ENCODE measurements at regions not wholly inside any gene's neighbourhood (a gene's known extent, or its start where the extent isn't known, plus 50 kb on each side); places are given as distances from the start of the nearest gene placed in this dataset.

DNA sequence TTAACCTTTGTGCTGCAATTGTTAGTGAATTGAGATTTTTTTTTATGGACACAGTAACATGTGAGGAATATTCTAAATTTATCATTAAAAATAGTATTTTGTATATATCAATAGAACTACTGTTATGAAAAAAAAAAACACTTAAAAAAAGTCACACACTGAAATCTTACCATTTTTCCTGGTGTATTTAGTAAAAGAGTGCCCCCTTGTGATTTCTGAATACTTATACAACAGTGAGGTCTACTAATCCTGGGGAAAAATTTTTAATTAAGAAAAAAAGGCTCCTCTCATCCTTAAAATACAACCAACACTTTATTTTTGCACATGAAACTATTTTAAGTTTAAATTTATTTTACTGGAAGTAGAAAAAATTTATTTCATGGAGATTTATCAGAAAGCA, 56.4 kb upstream of the SPOCK3 start:
- DNase-seq, result peak; percentile 7

DNA sequence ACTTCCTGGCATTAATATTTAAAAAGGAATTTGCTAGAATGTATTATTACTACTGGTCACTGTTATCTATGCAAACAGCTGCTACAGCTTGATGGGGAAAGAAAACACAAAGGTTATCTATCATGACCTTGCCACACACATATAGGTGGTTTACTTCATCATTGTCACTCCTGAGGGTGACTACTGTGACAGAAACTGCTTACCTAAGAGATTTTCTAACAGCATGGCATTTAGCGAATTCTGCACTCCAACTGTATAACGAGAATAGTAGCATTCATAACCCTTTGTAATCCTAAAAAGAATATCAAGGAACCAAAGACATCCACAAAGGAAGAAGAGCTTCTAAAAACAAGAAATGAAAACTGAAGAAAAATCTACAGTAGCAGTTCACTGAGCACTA, 74.6 kb upstream of the SPOCK3 start:
- DNase-seq, result no peak

DNA sequence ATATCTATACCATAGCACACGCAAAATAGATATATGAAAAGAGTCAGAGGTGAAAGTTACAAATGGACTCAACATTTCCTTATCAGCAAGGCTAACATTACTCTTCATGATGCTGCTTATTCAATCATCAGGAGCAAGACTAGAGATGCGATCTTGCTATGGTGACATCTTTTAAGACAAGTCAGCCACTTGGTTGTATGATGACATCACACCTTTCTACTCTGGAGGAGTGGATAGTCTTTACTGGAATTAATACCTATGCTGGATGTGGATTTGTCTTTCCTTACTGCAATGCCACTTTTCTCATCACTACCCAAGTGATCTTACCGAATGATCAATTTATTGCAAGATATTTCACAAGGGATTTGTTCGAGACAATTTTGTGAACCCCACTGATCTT, 87.0 kb upstream of the SPOCK3 start:
- no peak for DNase-seq

DNA sequence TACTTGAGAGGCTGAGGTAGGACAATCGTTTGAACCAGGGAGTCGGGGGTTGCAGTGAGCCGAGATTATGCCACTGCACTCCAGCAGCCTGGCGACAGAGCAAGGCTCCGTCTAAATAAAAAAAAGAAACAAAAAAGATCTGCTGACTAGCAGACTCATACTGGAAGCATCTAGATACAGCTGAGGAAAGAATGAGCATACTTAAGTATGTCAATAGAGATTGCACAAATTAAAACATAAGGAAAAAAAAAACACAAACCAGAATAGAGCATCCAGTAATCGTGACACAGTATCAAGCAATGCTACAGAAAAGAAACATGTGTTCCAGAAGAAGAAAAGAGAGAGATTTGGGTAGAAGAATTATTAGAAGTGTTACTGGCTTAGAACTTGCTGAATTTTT, 105.5 kb upstream of the SPOCK3 start:
- DNase-seq, result no peak

DNA sequence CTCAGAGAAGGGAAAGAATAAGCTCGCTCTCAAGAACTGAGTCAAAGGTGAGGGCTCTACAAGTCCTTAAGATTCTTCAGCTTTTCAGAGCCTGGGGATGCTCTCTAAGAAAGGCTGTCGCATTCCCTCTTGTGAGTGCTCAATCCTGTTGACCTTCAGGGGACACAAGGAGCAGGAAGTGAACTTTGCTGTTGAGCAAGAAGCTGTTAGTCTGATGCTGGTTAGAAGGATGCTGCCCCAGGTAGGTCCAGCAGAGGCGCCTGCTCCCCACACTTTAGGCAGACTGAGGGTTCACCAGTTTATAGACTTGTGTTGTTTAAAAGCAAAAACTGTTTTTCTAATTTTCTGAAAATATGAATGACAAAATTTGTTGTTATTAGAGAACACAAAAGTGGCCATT, 125.4 kb upstream of the SPOCK3 start:
- DNase-seq, result no peak

DNA sequence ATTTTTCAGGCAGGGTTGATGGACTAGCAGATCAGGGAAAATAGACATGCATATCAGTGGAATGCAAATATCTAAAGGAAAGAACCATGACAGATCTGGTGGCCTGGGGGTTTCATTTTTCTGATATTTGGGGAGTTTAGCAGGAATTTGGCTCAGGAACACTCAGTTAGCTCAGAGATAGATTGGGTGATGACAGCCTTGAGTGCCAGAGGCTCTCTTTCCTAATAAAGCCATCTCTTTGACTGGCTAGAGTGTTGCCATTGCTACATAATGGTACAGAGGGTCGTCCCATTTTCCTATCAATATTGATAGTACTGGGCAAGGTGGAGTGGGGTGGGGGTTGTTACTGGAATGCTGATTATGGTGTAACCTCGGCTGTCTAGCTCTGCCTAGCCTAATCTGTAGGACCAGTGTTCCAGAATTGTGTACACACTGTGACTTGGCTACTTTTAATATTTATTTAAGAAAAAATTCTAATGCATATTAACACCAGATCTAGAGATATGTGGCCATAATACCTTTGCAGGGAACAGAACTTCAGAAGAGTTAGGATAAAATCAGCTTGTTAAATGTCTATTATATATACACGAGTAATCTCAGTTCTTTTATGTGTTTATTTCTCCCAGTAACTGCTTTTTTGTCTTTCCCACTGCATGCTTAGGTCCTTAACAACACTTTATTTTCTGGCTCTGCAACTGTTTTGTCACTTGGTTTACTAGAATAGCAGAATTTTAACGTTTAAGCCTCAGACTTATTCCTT, 145.0 kb upstream of the SPOCK3 start:
- DNase-seq, result no peak

DNA sequence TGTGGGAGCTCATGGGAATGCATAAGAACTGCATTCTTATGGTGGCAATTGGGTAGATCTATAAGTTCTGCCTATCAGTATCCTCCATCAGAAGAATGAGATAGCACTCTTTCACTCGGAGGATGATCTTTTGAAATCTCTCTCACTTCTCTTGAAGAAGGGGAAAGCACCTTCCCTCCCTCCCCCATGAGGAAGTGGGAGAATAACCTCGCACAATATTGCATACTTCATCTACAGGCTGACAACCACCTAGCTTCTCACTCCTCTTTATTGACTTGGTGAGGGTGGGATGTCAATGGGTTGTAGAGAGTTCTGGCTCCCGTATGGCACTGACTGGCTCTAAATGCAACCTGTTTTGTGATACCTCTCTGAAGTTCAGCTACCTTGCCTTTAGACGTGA, 146.7 kb upstream of the SPOCK3 start:
- no peak for DNase-seq

DNA sequence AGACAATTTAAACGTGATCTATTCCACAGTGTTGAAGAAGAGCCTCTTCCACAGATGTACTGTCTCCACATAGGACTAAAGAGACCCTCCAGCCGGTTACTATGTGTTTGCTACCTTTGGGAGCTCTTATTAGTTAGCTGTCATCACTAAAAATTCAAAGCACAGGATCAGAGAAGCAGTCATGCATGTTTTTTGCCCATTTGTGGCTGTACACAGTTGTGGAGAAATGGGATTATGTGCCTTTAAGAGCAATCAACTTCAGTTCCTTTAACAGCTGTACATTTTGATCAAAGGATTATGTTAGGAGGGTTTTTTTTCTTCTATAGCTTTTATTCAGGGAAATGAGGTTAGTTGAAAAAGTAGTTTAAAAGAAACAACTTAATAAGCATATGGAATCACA, 149.0 kb upstream of the SPOCK3 start:
- DNase-seq, result no peak

DNA sequence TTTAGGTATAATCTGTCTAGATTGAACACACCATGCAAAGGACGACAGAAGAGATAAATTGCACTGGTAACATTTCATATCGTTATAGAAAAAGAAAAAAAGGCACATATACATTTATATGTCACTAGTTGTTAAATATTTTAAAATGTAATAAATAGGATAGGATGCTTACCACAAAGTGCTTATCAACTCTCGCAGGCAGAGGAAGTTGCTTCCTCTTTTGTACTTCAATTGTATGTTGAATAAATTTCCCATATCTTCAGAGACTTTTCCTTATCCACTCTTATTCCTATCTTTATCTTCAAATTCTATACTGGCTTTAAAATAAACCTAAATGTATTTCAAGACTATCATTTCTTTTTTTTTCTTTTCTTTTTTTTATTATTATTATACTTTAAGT, 163.3 kb upstream of the SPOCK3 start:
- no peak for DNase-seq

DNA sequence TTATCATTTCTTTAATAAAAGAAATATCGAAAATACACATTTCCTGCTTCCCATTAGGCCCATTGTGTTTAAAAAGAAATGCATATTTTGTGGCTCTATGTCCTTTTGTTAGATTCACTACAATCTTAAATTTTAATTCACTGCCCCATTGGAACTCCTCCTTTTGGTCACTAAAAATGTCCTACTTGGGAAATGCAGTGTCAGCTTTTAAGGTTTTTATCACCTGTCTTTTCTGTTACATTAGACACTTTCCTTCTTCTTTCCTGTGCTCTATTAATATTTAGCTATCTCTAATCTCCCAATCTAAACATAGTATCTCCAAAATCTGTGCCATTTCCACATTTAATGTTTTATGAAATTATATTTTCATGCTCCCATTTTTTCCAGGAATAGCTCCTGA, 164.9 kb upstream of the SPOCK3 start:
- DNase-seq, result no peak

DNA sequence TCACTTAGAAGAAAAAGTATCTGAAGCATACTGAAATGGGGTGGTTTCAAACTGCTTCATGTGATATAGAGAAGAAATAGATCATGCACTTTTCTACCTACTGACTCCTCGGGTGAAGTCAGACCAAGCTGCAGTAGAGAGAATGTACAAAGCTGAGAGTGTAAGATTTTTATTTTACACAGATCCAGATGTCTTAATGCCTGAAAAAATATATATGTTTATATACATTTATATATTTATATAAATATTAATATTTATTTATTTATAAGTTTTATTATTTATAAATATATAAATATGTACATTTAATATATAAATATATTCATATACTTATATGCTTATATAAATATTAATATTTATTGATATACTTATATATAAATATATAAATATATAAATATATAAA, 171.9 kb upstream of the SPOCK3 start:
- DNase-seq, result no peak

DNA sequence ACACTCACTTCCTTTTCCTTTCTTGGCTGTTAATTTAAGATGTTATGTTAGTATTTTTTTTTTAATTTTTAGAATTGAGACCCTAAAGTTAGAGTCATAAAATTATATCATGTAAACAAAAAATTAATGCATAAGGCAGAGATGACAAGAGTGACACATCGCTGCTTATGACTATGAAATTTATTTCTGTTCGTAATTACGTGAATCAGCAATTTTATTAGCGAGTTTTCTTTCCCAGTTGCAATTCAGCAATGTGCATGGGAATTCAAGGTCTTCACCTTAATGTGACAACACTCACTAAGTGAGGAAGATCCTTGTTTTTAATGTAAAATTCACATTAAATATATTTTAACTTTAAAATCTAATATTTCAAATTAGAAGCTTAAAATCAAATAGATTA, 181.2 kb upstream of the SPOCK3 start:
- no peak for DNase-seq

DNA sequence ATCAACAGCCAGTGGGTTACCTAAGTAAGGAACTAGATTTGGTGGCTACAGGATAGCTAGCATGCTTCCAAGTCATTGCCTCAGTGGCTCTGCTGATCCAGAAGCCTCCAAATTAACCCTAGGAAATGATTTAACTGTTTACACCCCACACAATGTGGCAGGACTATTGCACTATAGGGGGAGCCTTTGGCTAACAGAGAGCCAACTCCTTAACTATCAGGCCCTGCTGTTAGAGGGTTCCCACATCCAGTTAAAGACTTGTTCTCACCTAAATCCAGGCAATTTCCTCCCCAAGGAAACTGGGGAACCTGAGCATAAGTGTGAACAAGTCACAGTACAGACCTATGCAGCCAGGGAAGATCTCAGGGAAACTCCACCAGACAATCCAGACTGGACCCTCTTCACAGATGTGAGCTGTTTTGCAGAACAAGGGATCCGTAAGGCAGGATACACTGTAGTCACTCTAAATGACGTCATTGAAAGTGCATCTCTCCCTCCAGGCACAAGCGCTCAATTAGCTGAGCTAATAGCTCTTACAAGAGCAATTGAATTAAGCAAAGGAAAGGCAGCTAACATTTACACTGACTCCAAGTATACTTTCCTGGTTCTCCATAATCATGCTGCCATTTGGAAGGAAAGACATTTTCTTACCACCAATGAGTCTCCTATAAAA, 185.3 kb upstream of the SPOCK3 start:
- no peak for DNase-seq

DNA sequence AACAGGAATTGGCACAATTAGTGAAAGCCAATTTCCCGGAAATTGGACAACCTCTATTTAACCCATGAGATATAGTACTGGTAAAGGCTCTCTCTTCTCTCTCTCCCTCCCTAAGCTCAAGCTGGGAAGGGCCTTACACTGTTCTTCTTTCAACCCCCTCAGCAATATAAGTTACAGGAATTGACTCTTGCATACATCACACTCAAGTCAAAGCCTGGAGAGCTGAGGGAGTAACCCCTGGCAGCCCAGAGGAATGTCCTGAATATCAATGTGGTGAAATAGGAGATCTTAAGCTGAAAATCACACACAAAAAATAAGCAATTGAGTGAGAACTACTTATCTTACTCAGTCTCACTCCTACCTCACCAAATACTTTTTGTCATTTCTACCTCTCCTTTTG, 186.9 kb upstream of the SPOCK3 start:
- DNase-seq, result no peak

DNA sequence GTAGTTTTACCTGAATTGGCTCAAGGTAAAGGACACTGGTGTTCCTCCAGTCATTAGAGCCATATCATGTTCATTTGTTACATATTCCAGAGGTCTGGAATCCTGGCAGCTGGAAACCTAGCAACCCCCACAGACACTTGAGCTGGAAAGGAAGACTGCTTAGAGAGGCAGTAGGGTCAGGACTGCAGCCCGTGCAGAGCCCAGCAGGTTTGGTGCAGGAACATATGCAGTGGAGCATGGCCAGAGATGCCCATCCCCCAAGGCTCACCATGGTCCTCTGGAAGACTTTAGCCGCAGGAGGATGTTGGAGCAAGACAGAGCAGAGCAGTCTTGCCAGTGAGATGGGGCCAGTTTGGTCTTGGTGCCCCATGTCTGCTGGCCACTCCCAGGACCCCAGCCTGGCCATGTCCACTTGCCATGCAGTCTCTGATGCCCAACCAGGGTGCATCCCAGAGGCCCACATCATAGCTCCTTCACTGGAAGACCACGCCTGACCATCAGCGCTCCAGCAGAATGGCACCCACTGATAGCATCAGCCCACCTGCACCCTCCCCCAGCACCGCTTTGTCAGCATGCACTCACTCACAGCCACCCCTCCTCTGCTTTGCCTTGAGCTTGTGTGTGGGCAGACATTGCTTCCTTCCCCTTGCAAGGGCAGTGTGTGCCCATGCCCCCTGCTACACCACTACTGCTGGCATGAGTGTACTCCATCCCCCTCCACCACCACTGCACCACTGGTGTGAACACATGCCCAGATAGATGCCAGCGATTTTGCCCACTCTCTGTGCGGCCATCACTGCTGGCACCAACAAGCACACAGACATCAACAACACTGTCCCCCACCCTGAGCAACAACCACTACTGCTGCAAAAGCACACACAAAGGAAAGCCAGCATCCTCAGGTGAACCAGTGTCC, 190.3 kb upstream of the SPOCK3 start:
- DNase-seq, result no peak

DNA sequence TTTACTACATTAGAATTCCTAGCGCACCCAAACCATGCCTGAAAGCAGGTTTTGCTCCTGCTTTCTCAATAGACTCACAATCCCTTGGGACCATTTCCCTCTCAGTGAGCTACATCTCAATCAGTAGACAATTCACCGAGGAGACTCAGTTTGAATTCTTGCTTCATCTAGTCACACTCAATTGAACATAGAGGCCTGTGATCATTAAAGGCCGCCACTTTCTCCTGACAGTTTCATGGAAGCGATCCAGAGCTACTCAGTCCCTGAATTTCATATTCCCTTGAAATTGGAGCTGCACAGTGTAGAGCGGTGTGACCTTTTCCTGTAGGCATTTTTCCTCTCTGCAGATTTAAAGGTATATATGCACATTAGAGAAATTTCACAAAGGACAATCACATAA, 193.9 kb upstream of the SPOCK3 start:
- DNase-seq, result no peak

DNA sequence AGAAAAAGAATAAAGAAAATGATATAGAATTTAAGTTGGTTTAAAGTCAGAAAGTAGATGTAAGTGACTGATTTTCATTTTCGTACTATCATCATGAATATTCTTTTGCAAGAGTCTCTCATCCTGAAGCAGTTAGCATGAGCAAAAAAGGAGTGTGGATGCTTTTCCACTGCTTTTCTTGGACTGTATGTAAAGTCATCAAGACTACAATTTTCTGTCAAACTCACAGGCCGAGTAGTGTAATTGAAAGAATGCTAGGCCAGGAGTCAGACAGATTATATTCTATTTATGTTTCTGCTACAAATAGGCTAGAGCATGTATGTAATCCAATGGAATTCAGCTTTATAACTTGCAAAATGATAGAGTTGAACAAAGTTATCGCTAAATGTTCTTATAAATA, 197.1 kb upstream of the SPOCK3 start:
- DNase-seq, result no peak

DNA sequence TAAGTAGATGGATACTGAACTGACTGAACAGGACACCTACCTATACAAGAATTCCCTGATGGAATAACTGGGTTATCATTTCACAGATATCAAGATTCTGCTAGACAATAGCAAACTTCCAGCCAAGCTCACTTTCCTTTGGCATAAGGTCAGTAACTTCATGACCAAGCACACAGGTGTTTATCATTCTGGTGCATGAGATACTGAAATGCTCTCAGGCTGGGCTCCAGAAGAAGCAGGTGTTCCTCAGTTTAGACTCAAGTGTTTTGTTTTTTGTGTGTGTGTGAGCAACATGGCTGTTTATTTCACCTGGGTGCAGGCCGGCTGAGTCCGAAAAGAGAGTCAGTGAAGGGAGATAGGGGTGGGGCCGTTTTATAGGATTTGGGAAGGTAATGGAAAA, 201.5 kb upstream of the SPOCK3 start:
- no peak for DNase-seq

DNA sequence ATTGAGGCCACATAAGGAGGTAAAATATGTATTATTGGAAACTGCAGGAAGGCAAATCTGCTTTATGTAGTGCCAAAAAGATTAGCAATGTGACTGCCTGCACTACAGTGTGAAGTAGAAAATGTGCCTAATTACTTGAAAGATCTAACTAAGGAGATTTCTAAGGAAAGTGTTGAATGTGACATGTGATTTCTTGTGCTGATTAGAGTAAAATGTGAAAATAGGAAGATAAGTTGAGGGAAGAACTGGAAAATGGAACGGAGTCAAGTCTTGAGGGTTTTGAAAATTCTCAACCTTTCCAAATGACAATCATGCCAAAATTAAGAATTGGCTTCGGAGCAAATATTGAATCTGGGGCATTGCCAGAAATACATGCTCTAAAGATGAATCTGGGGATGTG, 209.5 kb upstream of the SPOCK3 start:
- no peak for DNase-seq

DNA sequence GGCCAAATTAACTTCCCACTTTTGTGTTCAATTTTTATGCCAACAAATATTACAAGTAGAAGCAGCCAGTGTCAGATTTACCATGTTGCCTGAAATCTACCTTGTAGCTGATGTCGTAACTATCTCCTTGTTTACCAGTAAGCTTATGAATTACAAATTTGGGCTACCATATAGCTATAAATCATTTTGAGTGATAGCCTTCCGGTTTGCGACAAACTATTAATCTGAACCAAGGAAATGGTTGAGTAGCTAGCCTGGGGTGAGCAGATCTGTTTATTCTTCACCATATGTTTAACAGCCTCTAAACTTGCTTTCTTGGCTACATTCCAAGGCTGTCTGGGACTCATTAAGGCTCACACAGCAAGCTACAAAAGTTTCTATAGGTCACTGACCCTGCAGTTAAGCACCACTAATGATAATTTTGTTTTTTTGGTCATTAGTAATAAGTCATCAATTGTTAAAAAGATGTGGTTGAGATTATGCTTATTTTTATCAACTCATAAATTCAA, 218.7 kb upstream of the SPOCK3 start:
- DNase-seq, result no peak

DNA sequence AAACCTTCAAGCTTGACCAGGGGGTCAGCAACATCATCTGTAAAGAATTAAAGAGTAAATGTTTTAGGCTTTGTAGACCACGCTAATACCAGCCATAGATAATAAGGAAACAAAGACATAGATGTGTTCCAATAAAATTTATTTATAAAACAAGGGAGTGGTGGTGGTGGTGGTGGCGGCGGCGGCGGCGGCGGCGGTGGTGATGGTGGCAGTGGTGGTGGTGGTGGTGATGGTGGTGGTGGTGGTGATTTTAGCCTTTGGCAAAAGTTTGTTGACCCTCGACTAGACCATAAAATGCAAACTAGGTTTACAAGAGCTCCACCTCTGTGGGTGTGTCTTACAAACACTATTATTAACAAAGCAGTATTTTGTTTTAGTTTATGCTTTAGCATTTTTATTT, 222.3 kb upstream of the SPOCK3 start:
- DNase-seq, result no peak

DNA sequence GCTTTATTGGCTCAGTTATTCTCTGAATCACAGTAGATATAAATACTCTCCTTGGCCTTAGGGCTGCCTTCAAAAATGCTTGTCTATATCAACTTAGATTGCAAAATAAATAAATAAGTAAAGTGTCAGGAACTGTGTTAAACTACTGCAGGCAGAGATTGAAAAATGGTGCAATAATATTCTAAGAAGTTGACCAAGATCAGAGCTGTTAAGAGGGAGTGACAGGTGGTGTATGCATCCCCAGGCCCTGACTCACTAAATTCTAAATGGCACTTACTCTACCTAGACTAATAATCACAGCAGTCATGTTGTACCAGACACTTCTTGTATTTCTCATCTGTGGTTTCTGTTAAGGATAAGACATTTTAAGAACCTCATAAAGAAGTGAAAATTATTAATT, 235.1 kb upstream of the SPOCK3 start:
- no peak for DNase-seq

DNA sequence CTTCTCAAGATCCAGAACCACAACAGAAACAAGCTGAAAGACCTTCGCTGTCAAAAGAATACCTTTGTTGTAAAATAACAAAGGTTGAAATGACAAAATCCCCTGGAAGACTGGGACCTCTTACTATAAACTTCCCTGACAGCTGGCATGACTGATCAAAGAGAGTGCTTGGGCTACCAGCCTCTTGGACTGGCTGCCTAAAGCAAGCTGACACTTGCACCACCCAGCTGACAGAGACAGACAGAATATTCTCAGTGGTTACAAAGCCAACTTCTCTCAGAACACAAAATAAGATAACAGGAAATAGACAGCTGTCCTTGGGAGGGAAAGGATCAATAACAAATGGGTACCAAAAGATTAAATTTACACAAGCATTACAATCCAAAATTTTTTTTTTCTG, 241.7 kb upstream of the SPOCK3 start:
- no peak for DNase-seq

DNA sequence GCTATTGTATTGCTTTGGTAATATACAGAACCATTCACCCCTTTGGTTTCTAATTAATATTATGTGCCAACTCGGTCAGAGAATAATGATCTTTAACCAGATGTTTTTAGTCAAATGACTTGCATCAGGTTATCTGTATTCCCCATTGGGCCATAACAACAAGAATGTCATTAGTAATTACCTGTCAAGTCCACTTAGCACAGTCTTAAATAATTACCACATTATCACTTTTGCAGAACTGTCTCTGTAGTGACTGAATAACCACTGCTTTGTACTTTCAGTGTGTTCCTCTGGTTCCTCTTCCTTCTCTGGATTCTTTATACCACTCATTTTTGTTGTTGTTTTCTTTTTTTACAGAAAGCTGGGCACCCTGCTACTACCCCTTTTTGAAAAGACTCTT, 257.7 kb upstream of the SPOCK3 start:
- no peak for DNase-seq
